ENCODE measurements at regions not wholly inside any gene's neighbourhood (a gene's known extent, or its start where the extent isn't known, plus 50 kb on each side); places are given as distances from the start of the nearest gene placed in this dataset.
A peak's percentile ranks its signal among the peaks of the same experiment; 100 is the strongest.

GRCh38 chr19:31171936-31172335 lies 177.3 kb downstream of the TSHZ3 start:
- Mint-ChIP-seq H3K27me3 (ENCODE audit: low read depth, poor library complexity) (peaks cover 36% of the 10 kb centered on the region), H3K4me3 (no peak overlapping the region), H3K36me3 (ENCODE audit: low read depth) (no peaks in the 10 kb centered on the region), H3K9me3 (peaks cover 5% of the 10 kb centered on the region), H3K4me1 (peaks cover 18% of the 10 kb centered on the region), H3K27ac (no peak overlapping the region)
- DNase-seq, result no peak
- no peak for TF ChIP-seq CTCF (IDR thresholded peaks at IDR 0.05)

GRCh38 chr19:31170046-31170445 lies 179.2 kb downstream of the TSHZ3 start:
- H3K27ac Mint-ChIP-seq, result no peak overlapping the region
- DNase-seq, result no peak
- H3K27me3 Mint-ChIP-seq (ENCODE audit: low read depth, poor library complexity), result peaks cover 30% of the 10 kb centered on the region
- no peak overlapping the region for H3K4me3 Mint-ChIP-seq
- H3K36me3 Mint-ChIP-seq (ENCODE audit: low read depth), result no peaks in the 10 kb centered on the region
- TF ChIP-seq CTCF (IDR thresholded peaks at IDR 0.05), result no peak
- peaks cover 37% of the 10 kb centered on the region for H3K4me1 Mint-ChIP-seq
- H3K9me3 Mint-ChIP-seq, result no peaks in the 10 kb centered on the region

GRCh38 chr19:31168106-31168625 lies 181.1 kb downstream of the TSHZ3 start:
- peaks cover 25% of the 10 kb centered on the region for H3K27me3 Mint-ChIP-seq (ENCODE audit: low read depth, poor library complexity)
- no peak for TF ChIP-seq CTCF (IDR thresholded peaks at IDR 0.05)

GRCh38 chr19:31167690-31168089 lies 181.5 kb downstream of the TSHZ3 start:
- Mint-ChIP-seq H3K9me3 (no peaks in the 10 kb centered on the region), H3K27ac (no peak overlapping the region), H3K27me3 (ENCODE audit: low read depth, poor library complexity) (peaks cover 29% of the 10 kb centered on the region), H3K36me3 (ENCODE audit: low read depth) (no peaks in the 10 kb centered on the region), H3K4me3 (no peak overlapping the region), H3K4me1 (peaks cover 55% of the 10 kb centered on the region)
- no peak for DNase-seq
- no peak for TF ChIP-seq CTCF (IDR thresholded peaks at IDR 0.05)

More at GRCh38 chr19:31168106-31168625, 181.1 kb downstream of the TSHZ3 start:
- DNase-seq, result no peak
- Mint-ChIP-seq H3K36me3 (ENCODE audit: low read depth) (no peaks in the 10 kb centered on the region), H3K4me1 (peaks cover 50% of the 10 kb centered on the region), H3K4me3 (no peak overlapping the region), H3K27ac (no peak overlapping the region), H3K9me3 (no peaks in the 10 kb centered on the region)

GRCh38 chr19:31166206-31166605 lies 183.0 kb downstream of the TSHZ3 start:
- no peaks in the 10 kb centered on the region for H3K9me3 Mint-ChIP-seq

More at GRCh38 chr19:31166206-31166605, 183.0 kb downstream of the TSHZ3 start:
- no peaks in the 10 kb centered on the region for H3K36me3 Mint-ChIP-seq (ENCODE audit: low read depth)
- no peak for TF ChIP-seq CTCF (IDR thresholded peaks at IDR 0.05)
- peak overlapping the region; percentile 69 for H3K4me3 Mint-ChIP-seq
- no peak for DNase-seq
- peaks cover 67% of the 10 kb centered on the region for H3K4me1 Mint-ChIP-seq
- H3K27ac Mint-ChIP-seq, result no peak overlapping the region
- peaks cover 29% of the 10 kb centered on the region for H3K27me3 Mint-ChIP-seq (ENCODE audit: low read depth, poor library complexity)

Data from nephron progenitor cell (in vitro differentiated cells).